ENCODE measurements at regions not wholly inside any gene's neighbourhood (a gene's known extent, or its start where the extent isn't known, plus 50 kb on each side); places are given as distances from the start of the nearest gene placed in this dataset.
A peak's percentile ranks its signal among the peaks of the same experiment; 100 is the strongest.

DNA sequence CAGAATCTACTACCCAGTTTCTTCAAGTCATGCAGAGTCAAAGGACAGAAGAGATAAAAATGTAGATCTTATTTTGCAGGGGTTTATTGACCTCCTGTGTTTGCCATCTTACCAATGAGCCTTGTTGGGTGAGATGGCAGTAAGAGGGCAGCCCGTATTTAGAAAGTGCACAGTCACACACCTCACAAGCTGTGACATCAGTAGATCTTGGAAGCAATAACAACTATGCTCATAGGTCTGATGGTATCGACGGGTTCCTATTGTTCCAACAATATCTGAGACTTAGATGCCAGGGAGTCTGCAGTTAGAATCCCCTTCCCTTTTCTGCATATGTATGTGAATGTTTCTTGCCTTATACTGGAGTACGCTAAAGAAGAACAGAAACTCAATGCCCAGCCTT lies 189.0 kb upstream of the DYRK2 start:
- Histone ChIP-seq H3K4me3 (no peak overlapping the region), H3K36me3 (no peaks in the 10 kb centered on the region), H3K27ac (no peak overlapping the region), H3K9me3 (no peaks in the 10 kb centered on the region), H3K4me1 (peaks cover 0 to 24% (median 14%) of the 10 kb centered on the region in 4 donors), H3K27me3 (no peaks in the 10 kb centered on the region)
- TF ChIP-seq POLR2AphosphoS5 (IDR thresholded peaks at IDR 0.05), result no peak
- TF ChIP-seq POLR2A (IDR thresholded peaks at IDR 0.05), result no peak
- no peak for TF ChIP-seq EP300 (IDR thresholded peaks at IDR 0.05)
- TF ChIP-seq, protein P1, sequence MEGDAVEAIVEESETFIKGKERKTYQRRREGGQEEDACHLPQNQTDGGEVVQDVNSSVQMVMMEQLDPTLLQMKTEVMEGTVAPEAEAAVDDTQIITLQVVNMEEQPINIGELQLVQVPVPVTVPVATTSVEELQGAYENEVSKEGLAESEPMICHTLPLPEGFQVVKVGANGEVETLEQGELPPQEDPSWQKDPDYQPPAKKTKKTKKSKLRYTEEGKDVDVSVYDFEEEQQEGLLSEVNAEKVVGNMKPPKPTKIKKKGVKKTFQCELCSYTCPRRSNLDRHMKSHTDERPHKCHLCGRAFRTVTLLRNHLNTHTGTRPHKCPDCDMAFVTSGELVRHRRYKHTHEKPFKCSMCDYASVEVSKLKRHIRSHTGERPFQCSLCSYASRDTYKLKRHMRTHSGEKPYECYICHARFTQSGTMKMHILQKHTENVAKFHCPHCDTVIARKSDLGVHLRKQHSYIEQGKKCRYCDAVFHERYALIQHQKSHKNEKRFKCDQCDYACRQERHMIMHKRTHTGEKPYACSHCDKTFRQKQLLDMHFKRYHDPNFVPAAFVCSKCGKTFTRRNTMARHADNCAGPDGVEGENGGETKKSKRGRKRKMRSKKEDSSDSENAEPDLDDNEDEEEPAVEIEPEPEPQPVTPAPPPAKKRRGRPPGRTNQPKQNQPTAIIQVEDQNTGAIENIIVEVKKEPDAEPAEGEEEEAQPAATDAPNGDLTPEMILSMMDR (IDR thresholded peaks at IDR 0.05), result no peak
- 89 to 92% (median 91%) methylated on average over 4 of the region's 4 CpGs for WGBS, 5 donors
- no peak for DNase-seq
- intact Hi-C loops (cut with DNase I; ENCODE audit: low total_unique reads), result no loop called here

DNA sequence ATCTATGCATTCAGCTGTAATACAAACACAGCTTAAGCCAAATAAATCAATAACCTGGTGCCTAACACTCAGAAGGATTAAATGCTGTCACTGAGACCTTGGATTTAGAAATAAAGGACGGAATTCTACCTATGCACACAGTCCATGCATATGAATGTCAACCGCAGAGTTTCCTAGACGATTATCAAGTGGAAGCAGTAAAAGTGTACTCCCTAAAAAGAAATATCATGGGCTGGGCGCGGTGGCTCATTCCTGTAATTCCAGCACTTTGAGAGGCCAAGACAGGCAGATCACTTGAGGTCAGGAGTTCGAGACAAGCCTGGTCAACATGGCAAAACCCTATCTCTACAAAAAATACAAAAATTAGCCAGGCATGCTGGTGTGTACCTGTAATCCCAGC lies 188.2 kb upstream of the DYRK2 start:
- no peak overlapping the region for H3K4me3 ChIP-seq
- H3K4me1 ChIP-seq, result peaks cover 0 to 24% (median 14%) of the 10 kb centered on the region in 4 donors
- H3K9me3 ChIP-seq, result no peaks in the 10 kb centered on the region
- H3K27me3 ChIP-seq, result no peaks in the 10 kb centered on the region
- no peaks in the 10 kb centered on the region for H3K36me3 ChIP-seq
- 65 to 92% (median 74%) methylated on average over 6 of the region's 6 CpGs for WGBS, 5 donors
- intact Hi-C loops (cut with DNase I; ENCODE audit: low total_unique reads), result no loop called here
- no peak for DNase-seq
- TF ChIP-seq POLR2AphosphoS5 (IDR thresholded peaks at IDR 0.05), result no peak
- TF ChIP-seq EP300 (IDR thresholded peaks at IDR 0.05), result no peak
- TF ChIP-seq, protein P1 (IDR thresholded peaks at IDR 0.05), result no peak
- H3K27ac ChIP-seq, result no peak overlapping the region

DNA sequence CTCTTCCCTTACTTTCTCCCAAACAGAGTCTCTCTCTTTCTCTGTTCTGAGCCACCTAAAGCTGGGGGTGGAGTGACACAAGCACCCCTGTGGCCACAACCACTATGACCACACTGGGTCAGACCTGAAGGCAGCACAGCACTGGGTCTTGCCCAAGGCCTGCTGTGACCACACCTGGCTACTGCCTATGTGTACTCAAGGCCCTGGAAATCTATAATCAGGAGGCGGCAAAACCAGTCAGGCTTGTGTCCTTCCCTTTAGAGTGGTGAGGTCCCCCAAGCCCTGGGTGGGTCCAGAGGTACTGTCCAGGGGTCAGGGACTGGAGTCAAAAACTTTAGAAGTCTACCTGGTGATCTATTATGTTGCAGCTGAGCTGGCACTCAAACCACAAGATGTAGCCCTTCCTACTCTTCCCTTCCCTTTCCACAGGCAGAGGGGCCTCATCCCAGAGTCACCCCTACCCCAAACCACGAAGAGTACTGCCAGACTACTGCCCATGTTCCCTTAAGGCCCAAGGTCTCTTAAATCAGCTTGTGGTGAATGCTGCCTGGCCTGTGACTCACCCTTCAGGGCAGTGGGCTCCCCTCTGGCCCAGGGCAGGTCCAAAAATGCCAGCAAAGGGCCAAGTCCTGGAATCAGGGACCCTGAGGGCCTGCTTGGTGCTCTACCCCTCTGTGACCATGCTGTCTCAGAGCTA lies 179.8 kb upstream of the DYRK2 start:
- no peaks in the 10 kb centered on the region for H3K4me1 ChIP-seq
- no peak for TF ChIP-seq POLR2AphosphoS5 (IDR thresholded peaks at IDR 0.05)
- TF ChIP-seq, protein P1 (IDR thresholded peaks at IDR 0.05), result no peak
- no peak for TF ChIP-seq EP300 (IDR thresholded peaks at IDR 0.05)
- no peak for TF ChIP-seq POLR2A (IDR thresholded peaks at IDR 0.05)
- H3K9me3 ChIP-seq, result peaks cover 0 to 5% (median 4%) of the 10 kb centered on the region in 4 donors
- WGBS, 5 donors, result 55 to 76% (median 63%) methylated on average over 2 of the region's 2 CpGs
- no peak overlapping the region for H3K4me3 ChIP-seq
- no peaks in the 10 kb centered on the region for H3K36me3 ChIP-seq
- DNase-seq, result peak in 1 of 2 donors; percentile 25
- intact Hi-C loops (cut with DNase I; ENCODE audit: low total_unique reads), result no loop called here
- H3K27ac ChIP-seq, result no peak overlapping the region
- no peaks in the 10 kb centered on the region for H3K27me3 ChIP-seq

GRCh38 chr12:67469666-67470065 lies 178.9 kb upstream of the DYRK2 start:
- peak in 1 of 2 donors; percentile 70 for DNase-seq
- Histone ChIP-seq H3K27ac (no peak overlapping the region), H3K9me3 (peaks cover 0 to 5% (median 4%) of the 10 kb centered on the region in 4 donors), H3K27me3 (no peaks in the 10 kb centered on the region), H3K36me3 (no peaks in the 10 kb centered on the region), H3K4me1 (no peaks in the 10 kb centered on the region), H3K4me3 (no peak overlapping the region)
- TF ChIP-seq POLR2A (IDR thresholded peaks at IDR 0.05) (no peak), POLR2AphosphoS5 (IDR thresholded peaks at IDR 0.05) (no peak), EP300 (IDR thresholded peaks at IDR 0.05) (no peak)
- TF ChIP-seq, protein P1 (IDR thresholded peaks at IDR 0.05), result no peak
- WGBS, 5 donors, result 63 to 94% (median 91%) methylated on average over 2 of the region's 2 CpGs
- intact Hi-C loops (cut with DNase I; ENCODE audit: low total_unique reads), result no loop called here

Measured in stomach (tissue), 8 donors.